Brain microvascular endothelial cell (primary cell): ENCODE measurements at regions not wholly inside any gene's neighbourhood (a gene's known extent, or its start where the extent isn't known, plus 50 kb on each side); places are given as distances from the start of the nearest gene placed in this dataset.
A peak's percentile ranks its signal among the peaks of the same experiment; 100 is the strongest.

Source experiments
- DNase-seq: peaks from one replicate; pipeline ENCODE4 v3.0.0-alpha.2; 2020
- H3K27ac ChIP-seq: fragments of 250-450 bp; sonication (Bioruptor Pico); 2 replicates; pipeline ENCODE4 v1.5.1; 2020; ENCODE audit warnings: mild to moderate bottlenecking, moderate library complexity
- H3K27me3 ChIP-seq: fragments of 250-450 bp; sonication (Bioruptor Pico); replicated peaks from 2 replicates; pipeline ENCODE4 v1.5.1; 2020; ENCODE audit warnings: mild to moderate bottlenecking
- H3K36me3 ChIP-seq: fragments of 250-450 bp; sonication (Bioruptor Pico); replicated peaks from 2 replicates; pipeline ENCODE4 v1.5.1; 2020; ENCODE audit warnings: mild to moderate bottlenecking
- H3K4me3 ChIP-seq: 2 replicates; pipeline ENCODE4 v1.5.1; 2011; ENCODE audit warnings: low read depth, mild to moderate bottlenecking, control low read depth, low read length, moderate library complexity
- CTCF ChIP-seq: IDR thresholded peaks from 2 replicates; pipeline ENCODE4 v1.5.1; 2011; ENCODE audit warnings: low read depth, mild to moderate bottlenecking, moderate library complexity, low read length, control low read depth, inconsistent platforms; ENCODE audit errors: missing control alignments
- in situ Hi-C: cut with HindIII; loops from 2 replicates; pipeline ENCODE4 v1.10.0; 2017; ENCODE audit warnings: low sequenced_read_pairs, low pct_ligation_motif_present

GRCh38 chr1:184152974-184153373 lies 101.4 kb downstream of the TSEN15 start:
- H3K4me3 ChIP-seq = peak overlapping the region; percentile 33
- H3K27me3 ChIP-seq = no peaks in the 10 kb centered on the region
- no peak for TF ChIP-seq CTCF
- DNase-seq = no peak
- in situ Hi-C loops = no loop called here
- H3K36me3 ChIP-seq = no peaks in the 10 kb centered on the region
- H3K27ac ChIP-seq = no peak overlapping the region

- no peaks in the 10 kb centered on the region for H3K36me3 ChIP-seq
- no peak overlapping the region for H3K4me3 ChIP-seq
- no peak overlapping the region for H3K27ac ChIP-seq
- H3K27me3 ChIP-seq = no peaks in the 10 kb centered on the region
- no peak for TF ChIP-seq CTCF
- no peak for DNase-seq
- in situ Hi-C loops = no loop called here
Observed at GRCh38 chr1:184153731-184154130, 102.2 kb downstream of the TSEN15 start.

- in situ Hi-C loops = no loop called here
- no peak overlapping the region for H3K4me3 ChIP-seq
- no peaks in the 10 kb centered on the region for H3K36me3 ChIP-seq
- no peak overlapping the region for H3K27ac ChIP-seq
- H3K27me3 ChIP-seq = no peaks in the 10 kb centered on the region
- no peak for TF ChIP-seq CTCF
- no peak for DNase-seq
Observed at GRCh38 chr1:184156521-184157393, 105.2 kb downstream of the TSEN15 start.

GRCh38 chr1:184157394-184157742 lies 105.8 kb downstream of the TSEN15 start:
- TF ChIP-seq CTCF = no peak

GRCh38 chr1:184158896-184159681 lies 107.6 kb downstream of the TSEN15 start:
- in situ Hi-C loops = no loop called here
- Histone ChIP-seq H3K36me3 (no peaks in the 10 kb centered on the region), H3K27me3 (no peaks in the 10 kb centered on the region), H3K4me3 (no peak overlapping the region), H3K27ac (no peak overlapping the region)
- DNase-seq = no peak
- TF ChIP-seq CTCF = no peak

More at GRCh38 chr1:184157394-184157742, 105.8 kb downstream of the TSEN15 start:
- no peak overlapping the region for H3K4me3 ChIP-seq
- in situ Hi-C loops = no loop called here
- H3K36me3 ChIP-seq = no peaks in the 10 kb centered on the region
- H3K27ac ChIP-seq = no peak overlapping the region
- no peak for DNase-seq
- no peaks in the 10 kb centered on the region for H3K27me3 ChIP-seq
